Esophagus muscularis mucosa (tissue), 4 donors: ENCODE measurements at regions not wholly inside any gene's neighbourhood (a gene's known extent, or its start where the extent isn't known, plus 50 kb on each side); places are given as distances from the start of the nearest gene placed in this dataset.
A peak's percentile ranks its signal among the peaks of the same experiment; 100 is the strongest.

ENCODE experiments used
- DNase-seq: peaks from one replicate; pipeline ENCODE4 v3.0.0-alpha.2; 2017; ENCODE audit errors: extremely low spot score
- H3K27ac ChIP-seq, 4 donors: fragments of 200-600 bp; sonication (generic); replicated peaks in 1 of 4; 1 replicate in 3 of 4; 2 replicates in 1 of 4; pipeline ENCODE4 v1.5.1; 2016 to 2019; ENCODE audit warnings: mild to moderate bottlenecking in 1 of 4
- H3K27me3 ChIP-seq, 4 donors: fragments of 200-600 bp; sonication (generic); one replicate each; pipeline versions ENCODE4 v1.5.1 to v1.6.0; 2016 to 2019
- H3K36me3 ChIP-seq, 4 donors: fragments of 200-600 bp; sonication (generic); one replicate each; pipeline ENCODE4 v1.5.1; 2016 to 2019
- H3K4me1 ChIP-seq, 4 donors: fragments of 200-600 bp; sonication (generic); one replicate each; pipeline ENCODE4 v1.5.1; 2016 to 2019
- H3K4me3 ChIP-seq, 4 donors: fragments of 200-600 bp; sonication (generic); 1 replicate in 2 of 4; 2 replicates in 2 of 4; pipeline ENCODE4 v1.5.1; 2016 to 2019; ENCODE audit warnings: mild to moderate bottlenecking in 4 of 4, moderate library complexity in 1 of 4
- H3K9me3 ChIP-seq, 4 donors: fragments of 200-600 bp; sonication (generic); 1 replicate in 3 of 4; 2 replicates in 1 of 4; pipeline ENCODE4 v1.5.1; 2016 to 2019
- CTCF ChIP-seq, 3 experiments: fragments of 200-600 bp in 2 of 3; fragments of 450-650 bp in 1 of 3; sonication (generic) in 2 of 3; IDR thresholded peaks; one replicate each; pipeline ENCODE4 v1.5.1; 2017 to 2019; ENCODE audit warnings: antibody characterized with exemption in 3 of 3, mild to moderate bottlenecking in 2 of 3, moderate library complexity in 1 of 3
- EP300 ChIP-seq: sonication (generic); formaldehyde crosslinking; IDR thresholded peaks from one replicate; pipeline ENCODE4 v1.6.1; 2017; ENCODE audit warnings: antibody characterized with exemption
- POLR2A ChIP-seq: fragments of 450-650 bp; IDR thresholded peaks from one replicate; pipeline ENCODE4 v1.6.1; 2017; ENCODE audit warnings: antibody characterized with exemption, moderate library complexity, mild to moderate bottlenecking, low read depth
- POLR2AphosphoS5 ChIP-seq, 2 donors: sonication (generic); formaldehyde crosslinking; IDR thresholded peaks; one replicate each; pipeline ENCODE4 v1.6.1; 2017; ENCODE audit warnings: antibody characterized with exemption in 2 of 2
- WGBS: methylation state at CpG from one replicate; pipeline ENCODE4 v1.1.5; 2018; 5-methylcytosine and 5-hydroxymethylcytosine counted together
- intact Hi-C: fragments of 100-400 bp; cut with DNase I; formaldehyde crosslinking; loops from one replicate; pipeline ENCODE4 v1.15.1; 2023

- intact Hi-C loops = no loop called here
- DNase-seq = no peak
- H3K9me3 ChIP-seq = no peaks in the 10 kb centered on the region
- no peaks in the 10 kb centered on the region for H3K36me3 ChIP-seq
- H3K4me3 ChIP-seq = no peak overlapping the region
- H3K27ac ChIP-seq = peak overlapping the region in 1 of 4 donors; percentile 60
- no peak for TF ChIP-seq POLR2A
- peaks cover 0 to 81% (median 0%) of the 10 kb centered on the region in 4 donors for H3K27me3 ChIP-seq
- peaks cover 0 to 10% (median 5%) of the 10 kb centered on the region in 4 donors for H3K4me1 ChIP-seq
- WGBS = 44% methylated on average over 10 of the region's 10 CpGs
These were observed 141.0 kb downstream of the FOXD2 start for GRCh38 chr1:47578721-47579419.

- Histone ChIP-seq H3K4me1 (peaks cover 0 to 10% (median 5%) of the 10 kb centered on the region in 4 donors), H3K4me3 (no peak overlapping the region), H3K9me3 (no peaks in the 10 kb centered on the region), H3K36me3 (no peaks in the 10 kb centered on the region), H3K27me3 (peaks cover 0 to 83% (median 0%) of the 10 kb centered on the region in 4 donors), H3K27ac (no peak overlapping the region)
- intact Hi-C loops = no loop called here
- DNase-seq = no peak
- no peak for TF ChIP-seq POLR2AphosphoS5 (IDR thresholded peaks at IDR 0.05)
- no peak for TF ChIP-seq EP300
- no peak for TF ChIP-seq CTCF (IDR thresholded peaks at IDR 0.05)
- no peak for TF ChIP-seq POLR2A
- WGBS = 79% methylated on average over 2 of the region's 2 CpGs
These were observed 142.0 kb downstream of the FOXD2 start for GRCh38 chr1:47579809-47580208.

- WGBS = 81% methylated on average over 9 of the region's 11 CpGs
- H3K27ac ChIP-seq = no peak overlapping the region
- no peaks in the 10 kb centered on the region for H3K9me3 ChIP-seq
- H3K27me3 ChIP-seq = peaks cover 0 to 83% (median 0%) of the 10 kb centered on the region in 4 donors
- no peak for DNase-seq
- H3K4me3 ChIP-seq = no peak overlapping the region
- TF ChIP-seq EP300 (no peak), CTCF (IDR thresholded peaks at IDR 0.05) (no peak), POLR2A (no peak), POLR2AphosphoS5 (IDR thresholded peaks at IDR 0.05) (no peak)
- H3K36me3 ChIP-seq = no peaks in the 10 kb centered on the region
- H3K4me1 ChIP-seq = peaks cover 0 to 10% (median 5%) of the 10 kb centered on the region in 4 donors
- intact Hi-C loops = no loop called here
These were observed 142.7 kb downstream of the FOXD2 start for GRCh38 chr1:47580451-47580995.

- TF ChIP-seq EP300 (no peak), CTCF (IDR thresholded peaks at IDR 0.05) (no peak), POLR2A (no peak), POLR2AphosphoS5 (IDR thresholded peaks at IDR 0.05) (no peak)
- no peaks in the 10 kb centered on the region for H3K9me3 ChIP-seq
- DNase-seq = no peak
- H3K27ac ChIP-seq = no peak overlapping the region
- 50% methylated on average over 8 of the region's 8 CpGs for WGBS
- peaks cover 0 to 9% (median 4%) of the 10 kb centered on the region in 4 donors for H3K4me1 ChIP-seq
- no peak overlapping the region for H3K4me3 ChIP-seq
- intact Hi-C loops = no loop called here
- H3K36me3 ChIP-seq = no peaks in the 10 kb centered on the region
- H3K27me3 ChIP-seq = peaks cover 0 to 72% (median 0%) of the 10 kb centered on the region in 4 donors
These were observed 145.2 kb downstream of the FOXD2 start for GRCh38 chr1:47582891-47583608.

- H3K27me3 ChIP-seq = peaks cover 0 to 72% (median 0%) of the 10 kb centered on the region in 4 donors
- H3K4me3 ChIP-seq = no peak overlapping the region
- H3K9me3 ChIP-seq = no peaks in the 10 kb centered on the region
- H3K4me1 ChIP-seq = peaks cover 0 to 6% (median 0%) of the 10 kb centered on the region in 4 donors
- 67% methylated on average over 1 of the region's 1 CpG for WGBS
- no peak for DNase-seq
- no peaks in the 10 kb centered on the region for H3K36me3 ChIP-seq
- H3K27ac ChIP-seq = no peak overlapping the region
- intact Hi-C loops = no loop called here
- TF ChIP-seq POLR2AphosphoS5 (IDR thresholded peaks at IDR 0.05) = no peak
- TF ChIP-seq EP300 = no peak
- no peak for TF ChIP-seq POLR2A
- TF ChIP-seq CTCF (IDR thresholded peaks at IDR 0.05) = no peak
These were observed 146.4 kb downstream of the FOXD2 start for GRCh38 chr1:47584249-47584648.
